Epithelial cell of proximal tubule (primary cell): ENCODE measurements at regions not wholly inside any gene's neighbourhood (a gene's known extent, or its start where the extent isn't known, plus 50 kb on each side); places are given as distances from the start of the nearest gene placed in this dataset.

Experiments used
- DNase-seq: peaks from one replicate; pipeline ENCODE4 v3.0.0-alpha.2; 2011; ENCODE audit warnings: low read depth
- H3K4me3 ChIP-seq: 2 replicates; pipeline ENCODE4 v1.5.1; 2011; ENCODE audit warnings: low read depth, mild to moderate bottlenecking, low read length
- CTCF ChIP-seq: conservative IDR thresholded peaks from 2 replicates; pipeline ENCODE4 v1.5.1; 2012; ENCODE audit warnings: low read depth, mild to moderate bottlenecking, low read length

DNA sequence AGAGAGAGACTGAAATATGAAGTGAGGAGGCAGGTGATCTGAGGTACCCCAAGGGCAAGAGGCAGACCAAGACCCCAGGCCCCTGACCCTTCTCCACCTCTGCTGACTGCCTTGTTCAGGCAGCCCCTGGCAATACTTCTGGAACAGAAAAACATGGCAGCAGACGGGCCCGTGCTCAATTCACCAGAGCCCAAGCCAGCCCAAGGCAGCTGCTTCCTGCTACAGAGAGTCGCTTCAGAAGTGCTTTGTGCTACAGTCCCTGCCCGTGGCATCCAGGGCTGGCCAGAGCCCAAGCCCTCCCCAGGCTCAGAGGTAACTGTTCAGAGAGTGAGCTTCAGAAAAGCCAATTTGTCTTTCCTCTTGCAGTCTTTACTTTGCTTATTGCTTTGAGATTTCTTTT, 151.4 kb upstream of the FSTL4 start:
- no peak for DNase-seq
- no peak overlapping the region for H3K4me3 ChIP-seq

GRCh38 chr5:133761632-133762031, 149.3 kb upstream of the FSTL4 start:
- no peak for DNase-seq
- no peak for TF ChIP-seq CTCF
- H3K4me3 ChIP-seq = no peak overlapping the region

More for the DNA sequence above, 151.4 kb upstream of the FSTL4 start:
- no peak for TF ChIP-seq CTCF

DNA sequence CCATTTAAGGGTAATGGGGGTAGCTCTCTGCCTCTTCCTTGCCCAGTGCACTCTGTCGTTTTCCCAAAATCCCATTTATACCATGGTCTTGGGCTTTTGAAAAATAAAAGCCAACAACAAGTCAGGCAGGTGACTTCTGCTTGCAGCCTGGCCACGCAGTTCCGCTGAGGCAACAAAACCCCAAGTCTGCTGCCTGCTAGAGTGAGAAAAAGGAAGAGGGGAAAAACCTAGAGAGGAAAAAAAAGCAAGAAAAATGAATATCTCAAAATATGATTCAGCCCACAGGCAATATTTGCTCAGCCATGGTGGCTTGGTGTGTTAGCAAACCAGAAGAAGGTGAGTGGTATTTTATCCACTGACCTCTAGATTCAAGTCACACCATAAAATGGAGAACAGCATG, 148.2 kb upstream of the FSTL4 start:
- no peak for TF ChIP-seq CTCF
- DNase-seq = no peak
- H3K4me3 ChIP-seq = no peak overlapping the region

GRCh38 chr5:133758641-133759040, 146.3 kb upstream of the FSTL4 start:
- no peak for TF ChIP-seq CTCF
- no peak for DNase-seq
- no peak overlapping the region for H3K4me3 ChIP-seq

DNA sequence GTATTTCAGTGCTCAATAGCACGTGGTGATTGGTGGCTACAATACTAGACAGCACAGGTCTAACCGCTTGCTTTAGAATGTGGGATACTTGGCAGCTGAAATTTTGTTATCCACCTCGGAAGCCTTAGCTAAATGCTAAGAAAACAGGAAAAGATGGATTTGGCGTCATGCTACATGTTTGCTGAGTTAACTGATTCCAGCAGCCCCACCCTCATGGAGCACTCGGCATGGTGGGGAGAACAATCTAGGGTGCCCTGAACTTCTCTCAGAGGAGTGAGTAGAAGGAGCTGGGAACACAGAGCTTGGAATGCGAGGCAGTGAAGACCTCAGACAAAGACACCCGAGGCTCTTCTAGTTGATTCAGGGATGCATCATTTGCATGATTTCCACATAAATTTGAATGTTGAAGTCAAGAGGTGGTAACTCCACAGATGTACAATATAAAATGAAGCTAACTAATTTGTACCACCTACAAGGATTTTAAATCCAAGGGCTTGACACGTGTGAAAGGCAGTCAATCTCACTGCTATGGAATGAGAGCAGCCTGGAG, 145.1 kb upstream of the FSTL4 start:
- no peak for DNase-seq
- H3K4me3 ChIP-seq = no peak overlapping the region
- TF ChIP-seq CTCF = no peak

GRCh38 chr5:133756756-133757155, 144.4 kb upstream of the FSTL4 start:
- no peak for DNase-seq
- no peak overlapping the region for H3K4me3 ChIP-seq
- no peak for TF ChIP-seq CTCF

GRCh38 chr5:133756036-133756435, 143.7 kb upstream of the FSTL4 start:
- no peak for DNase-seq
- TF ChIP-seq CTCF = no peak
- H3K4me3 ChIP-seq = no peak overlapping the region
